ENCODE measurements at regions not wholly inside any gene's neighbourhood (a gene's known extent, or its start where the extent isn't known, plus 50 kb on each side); places are given as distances from the start of the nearest gene placed in this dataset.

- DNase-seq, result no peak
Measured at GRCh38 chr1:234875328-234875952, 253.2 kb downstream of the TOMM20 start.

- no peak for DNase-seq
Measured at GRCh38 chr1:234874291-234875288, 254.0 kb downstream of the TOMM20 start.

DNA sequence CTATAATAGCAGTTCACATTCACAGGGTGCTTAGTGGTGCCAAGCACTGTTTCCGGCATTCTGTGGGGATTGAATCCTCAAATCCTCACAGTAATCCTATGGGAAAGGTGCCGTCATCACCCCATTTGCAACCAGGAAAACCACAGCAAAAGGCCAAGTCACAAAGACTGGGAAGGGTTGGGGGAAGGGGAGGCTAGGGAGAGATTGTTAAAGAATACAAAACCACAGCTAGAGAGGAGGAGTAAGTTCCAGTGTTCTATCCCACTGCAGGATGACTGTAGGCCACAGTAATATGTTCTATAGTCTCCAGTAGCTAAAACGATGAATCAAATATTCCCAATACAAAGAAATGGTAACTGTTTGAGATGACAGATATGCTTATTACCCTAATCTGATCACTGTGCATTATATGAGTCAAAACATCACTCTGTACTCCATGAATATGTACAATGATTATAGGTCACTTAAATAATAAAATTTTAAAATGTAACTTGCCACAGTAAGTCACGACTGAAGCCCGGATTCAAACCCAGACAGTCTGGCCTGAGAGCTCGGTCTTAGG, 256.8 kb downstream of the TOMM20 start:
- no peak for DNase-seq

GRCh38 chr1:234871039-234871709, 257.5 kb downstream of the TOMM20 start:
- no peak for DNase-seq

GRCh38 chr1:234870020-234870981, 258.3 kb downstream of the TOMM20 start:
- peak; percentile 93 for DNase-seq

- DNase-seq, result no peak
Measured at GRCh38 chr1:234869182-234870019, 259.2 kb downstream of the TOMM20 start.

- no peak for DNase-seq
Measured at GRCh38 chr1:234868296-234869147, 258.5 kb upstream of the IRF2BP2 start.

DNA sequence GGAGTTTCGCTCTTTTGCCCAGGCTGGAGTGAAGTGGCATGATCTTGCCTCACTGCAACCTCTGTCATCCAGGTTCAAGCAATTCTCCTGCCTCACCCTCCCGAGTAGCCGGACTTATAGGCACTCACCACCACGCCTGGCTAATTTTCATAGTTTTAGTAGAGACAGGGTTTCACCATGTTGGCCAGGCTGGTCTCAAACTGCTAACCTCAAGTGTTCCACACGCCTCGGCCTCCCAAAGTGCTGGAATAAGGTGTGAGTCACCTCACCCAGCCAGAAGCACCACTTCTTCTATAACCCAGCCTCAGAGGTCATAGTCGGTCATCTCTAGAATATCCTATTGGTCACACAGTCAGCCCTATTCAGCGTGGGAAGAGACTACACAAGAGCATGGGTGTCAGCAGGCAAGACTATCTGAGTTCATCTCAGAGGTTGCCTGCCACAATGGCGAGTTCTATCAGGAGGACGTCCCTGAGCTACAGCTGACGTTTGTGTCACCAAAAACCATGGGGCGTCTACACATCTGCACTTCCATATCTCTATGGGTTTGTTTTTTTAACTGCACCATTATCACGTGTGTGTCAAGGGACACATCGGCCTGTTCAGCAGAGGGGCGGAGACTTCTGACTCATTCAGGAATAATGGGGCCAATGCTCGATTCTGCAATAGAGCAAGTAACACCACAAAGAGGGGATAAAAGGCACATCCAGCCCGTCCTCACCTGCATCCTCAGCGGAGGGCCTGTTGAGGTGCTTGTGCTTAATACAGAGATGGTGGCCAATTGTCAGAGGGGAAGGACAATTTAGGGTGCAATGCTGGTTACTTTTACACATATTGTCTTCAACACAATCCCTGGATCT, 256.3 kb upstream of the IRF2BP2 start:
- DNase-seq, result no peak

DNA sequence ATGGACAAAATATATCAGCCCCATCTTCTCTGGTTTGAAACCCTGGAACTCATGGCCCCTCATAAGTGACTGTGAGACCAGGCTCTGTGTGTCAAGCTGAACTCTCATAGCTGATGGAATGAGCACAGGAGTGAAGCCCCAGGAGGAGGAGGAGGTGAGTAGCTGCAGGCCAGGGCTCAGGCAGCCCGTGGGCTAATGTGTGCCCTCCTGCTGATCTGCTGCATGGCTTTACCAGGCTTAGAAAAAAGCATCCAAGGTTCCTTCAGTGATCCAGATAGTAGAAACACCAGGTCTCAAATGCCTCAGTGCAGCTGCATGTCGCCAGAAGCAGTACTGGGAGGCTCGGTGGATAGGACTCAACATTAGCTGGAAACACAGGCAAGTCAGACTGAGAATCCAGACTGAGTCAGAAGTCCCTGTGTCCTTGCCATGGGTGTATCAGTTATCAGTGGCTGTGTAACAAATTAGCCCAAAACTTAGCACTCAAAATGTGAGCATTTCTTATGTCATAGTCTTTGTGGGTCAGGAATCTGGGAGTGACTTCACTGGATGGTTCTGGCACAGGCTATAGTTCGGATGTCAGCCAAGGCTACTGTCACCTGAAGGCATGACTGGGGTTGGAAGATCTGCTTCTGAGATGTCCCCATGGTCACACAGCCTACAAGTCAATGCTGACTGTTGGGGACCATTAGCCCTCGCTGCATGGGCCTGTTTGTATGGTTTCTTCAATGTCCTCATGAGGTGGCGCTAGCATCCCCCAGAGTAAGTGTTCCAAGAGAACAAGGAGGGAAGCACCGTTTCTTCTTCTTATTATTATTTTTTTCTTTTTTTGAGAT, 255.4 kb upstream of the IRF2BP2 start:
- no peak for DNase-seq

DNA sequence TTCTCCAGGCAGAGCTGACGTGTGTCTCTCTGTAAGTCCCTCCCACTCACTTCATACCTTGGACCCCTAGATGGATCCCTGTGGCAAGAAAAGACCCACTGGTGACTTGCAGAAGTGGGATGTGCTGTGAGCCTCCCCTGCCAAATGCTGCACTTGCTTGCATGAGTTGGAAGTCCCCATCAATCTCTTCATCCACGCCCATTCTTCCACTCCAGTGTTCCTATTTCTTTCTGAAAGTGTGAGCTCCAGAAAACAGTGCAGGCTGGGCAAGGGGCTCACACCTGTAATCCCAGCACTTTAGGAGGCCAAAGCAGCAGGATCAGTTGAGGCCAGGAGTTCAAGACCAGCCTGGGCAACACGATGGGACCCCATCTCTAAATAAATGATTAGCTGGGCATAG, 254.1 kb upstream of the IRF2BP2 start:
- no peak for DNase-seq

DNA sequence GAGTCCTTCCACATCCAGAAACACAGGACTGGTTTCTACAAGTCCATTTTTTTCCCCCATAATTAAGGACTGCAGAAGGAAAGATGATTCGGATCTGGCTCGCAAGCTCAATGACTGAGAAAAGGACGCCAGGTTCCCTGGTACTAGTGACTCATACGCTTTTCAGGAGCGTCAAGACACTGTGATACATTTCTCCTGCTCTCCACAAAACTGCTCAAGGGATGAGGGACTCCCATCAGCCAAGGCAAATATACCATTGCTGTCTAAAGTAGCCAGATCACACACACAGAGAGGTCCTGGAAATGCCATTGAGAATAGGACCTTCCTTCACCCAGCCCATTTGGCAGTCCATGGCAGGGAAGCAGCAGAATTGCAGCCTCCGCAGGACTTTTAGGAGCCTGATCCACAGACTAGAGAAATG, 253.6 kb upstream of the IRF2BP2 start:
- DNase-seq, result no peak

DNA sequence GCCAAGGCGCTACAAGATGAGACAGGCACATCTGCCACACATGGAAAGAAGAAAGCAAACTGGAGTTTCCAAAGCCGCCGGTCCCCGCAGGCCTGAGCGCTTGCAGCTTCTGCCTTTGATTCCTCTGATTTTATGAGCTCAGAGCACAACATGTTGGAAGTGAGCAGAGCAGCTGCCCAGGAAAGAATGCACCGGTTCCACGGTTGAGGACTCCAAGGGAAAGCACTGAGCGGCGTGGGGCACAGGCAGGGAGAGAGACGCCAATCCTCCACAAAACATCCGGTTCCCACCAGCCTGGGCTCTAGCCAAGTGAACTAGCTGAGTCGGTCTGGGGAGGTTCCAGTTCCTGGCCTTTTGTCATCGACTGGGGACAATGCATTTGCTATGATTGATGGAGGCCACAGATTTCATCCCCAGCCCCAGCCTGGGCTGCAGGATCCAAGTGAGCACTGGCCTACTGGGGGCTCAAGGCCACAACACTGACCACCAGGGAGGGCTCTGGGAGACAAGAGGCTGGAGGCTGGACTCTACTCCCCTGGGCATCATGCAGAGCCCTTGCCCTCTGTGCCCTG, 253.1 kb upstream of the IRF2BP2 start:
- peak; percentile 71 for DNase-seq

- DNase-seq, result no peak
Measured at GRCh38 chr1:234862360-234862943, 252.5 kb upstream of the IRF2BP2 start.

- DNase-seq, result no peak
Measured at GRCh38 chr1:234861761-234862160, 251.8 kb upstream of the IRF2BP2 start.

DNA sequence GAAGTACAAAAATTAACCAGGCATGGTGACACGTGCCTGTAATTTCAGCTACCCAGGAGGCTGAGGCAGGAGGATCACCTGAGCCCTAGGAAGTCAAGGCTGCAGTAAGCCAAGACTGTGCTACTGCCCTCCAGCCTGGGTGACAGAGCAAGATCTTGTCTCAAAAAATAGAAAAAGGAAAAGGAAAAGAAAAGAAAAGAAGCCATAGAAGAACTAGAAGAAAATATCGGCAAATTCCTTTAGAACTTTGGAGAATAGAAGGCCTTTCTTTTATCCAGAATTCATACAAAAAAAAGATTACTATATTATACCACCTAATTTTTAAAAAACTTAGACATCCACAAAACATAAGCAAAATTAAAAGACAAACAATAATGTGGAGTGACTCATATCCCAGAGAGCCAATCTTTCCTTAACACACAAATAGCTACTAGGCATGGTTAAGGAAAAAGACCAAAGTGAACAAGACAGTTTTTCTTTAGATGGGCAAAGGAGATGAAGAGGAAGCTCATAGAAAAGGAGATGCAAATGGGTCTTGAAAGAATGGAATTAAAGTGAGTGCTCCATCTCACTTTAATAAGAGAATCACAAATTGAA, 251.1 kb upstream of the IRF2BP2 start:
- DNase-seq, result no peak

DNA sequence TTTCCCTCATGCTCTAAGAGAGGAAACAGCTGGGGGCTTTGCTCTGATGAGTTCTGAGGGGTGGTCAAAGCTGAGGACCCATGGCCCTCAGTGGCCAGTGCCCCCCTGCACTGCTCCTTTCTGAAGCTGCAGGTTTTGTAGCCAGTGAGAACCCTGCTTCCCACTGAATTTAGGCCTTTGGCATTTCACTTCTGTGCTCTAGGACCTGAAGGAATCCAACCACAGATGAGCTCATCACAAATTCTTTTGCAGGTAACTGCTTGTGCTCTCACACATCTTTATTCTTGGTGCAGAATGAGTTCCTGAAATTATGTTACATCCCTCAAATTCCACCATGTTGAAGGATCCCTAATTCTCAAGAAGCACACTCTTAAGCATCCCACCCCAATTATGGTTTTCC, 248.7 kb upstream of the IRF2BP2 start:
- no peak for DNase-seq

- no peak for DNase-seq
Measured at GRCh38 chr1:234856845-234857245, 246.9 kb upstream of the IRF2BP2 start.
